GM18867 (cell line): ENCODE measurements at regions not wholly inside any gene's neighbourhood (a gene's known extent, or its start where the extent isn't known, plus 50 kb on each side); places are given as distances from the start of the nearest gene placed in this dataset.
"Not testable (repeated sequence)": the region's sequence is repeated elsewhere in the genome, so short reads cannot be mapped to it uniquely, and the experiment has no call there.

Experiments
- ATAC-seq: cut with Tn5 transposase; IDR thresholded peaks from one replicate; pipeline ENCODE4 v1.9.1; 2021; ENCODE audit warnings: mild to moderate bottlenecking, moderate library complexity; ENCODE audit not compliant: unreplicated experiment

GRCh38 chr9:107592424-107592823, 102.9 kb upstream of the KLF4 start:
- ATAC-seq: no peak

GRCh38 chr9:107591781-107592180, 102.2 kb upstream of the KLF4 start:
- no peak for ATAC-seq

GRCh38 chr9:107588393-107588792, 98.8 kb upstream of the KLF4 start:
- ATAC-seq: no peak

GRCh38 chr9:107587191-107587963, 97.8 kb upstream of the KLF4 start:
- no peak for ATAC-seq

- ATAC-seq: no peak
These were observed 96.9 kb upstream of the KLF4 start for GRCh38 chr9:107586493-107586892.

- no peak for ATAC-seq
These were observed 95.9 kb upstream of the KLF4 start for GRCh38 chr9:107585465-107585864.

- ATAC-seq: no peak
These were observed 95.4 kb upstream of the KLF4 start for GRCh38 chr9:107584944-107585343.

- no peak for ATAC-seq
These were observed 94.6 kb upstream of the KLF4 start for GRCh38 chr9:107584186-107584585.

GRCh38 chr9:107577140-107577776, 87.7 kb upstream of the KLF4 start:
- no peak for ATAC-seq

- peak; percentile 78 for ATAC-seq
These were observed 81.6 kb upstream of the KLF4 start for GRCh38 chr9:107571148-107571547.

GRCh38 chr9:107569174-107569573, 79.6 kb upstream of the KLF4 start:
- ATAC-seq: no peak

GRCh38 chr9:107568406-107568805, 78.8 kb upstream of the KLF4 start:
- ATAC-seq: not testable (repeated sequence)

- ATAC-seq: no peak
These were observed 77.9 kb upstream of the KLF4 start for GRCh38 chr9:107567462-107567861.

- no peak for ATAC-seq
These were observed 77.1 kb upstream of the KLF4 start for GRCh38 chr9:107566611-107567061.

GRCh38 chr9:107562798-107563197, 73.2 kb upstream of the KLF4 start:
- ATAC-seq: no peak

GRCh38 chr9:107559494-107560086, 70.0 kb upstream of the KLF4 start:
- no peak for ATAC-seq

GRCh38 chr9:107557236-107557990, 67.8 kb upstream of the KLF4 start:
- no peak for ATAC-seq

- ATAC-seq: no peak
These were observed 65.1 kb upstream of the KLF4 start for GRCh38 chr9:107554636-107555035.

GRCh38 chr9:107548298-107549142, 59.0 kb upstream of the KLF4 start:
- ATAC-seq: no peak

GRCh38 chr9:107547772-107548297, 58.3 kb upstream of the KLF4 start:
- ATAC-seq: no peak
